Kidney (tissue), 13 donors: ENCODE measurements at regions not wholly inside any gene's neighbourhood (a gene's known extent, or its start where the extent isn't known, plus 50 kb on each side); places are given as distances from the start of the nearest gene placed in this dataset.

ENCODE experiments used
- DNase-seq, 5 donors: peaks; one replicate each; pipeline ENCODE4 v3.0.0-alpha.2; 2013 to 2020
- FAIRE-seq: peaks from 2 replicates; lab custom pipeline; 2012; peaks lifted over from hg19 to GRCh38; lab: Jason Lieb, UNC
- H3K27ac ChIP-seq, 2 donors: one replicate each; pipeline ENCODE4 v1.7.0; 2013; ENCODE audit warnings: low read depth in 2 of 2, low read length in 2 of 2, inconsistent platforms in 1 of 2
- H3K27me3 ChIP-seq: one replicate; pipeline ENCODE4 v1.7.1; 2013; ENCODE audit warnings: low read length, inconsistent platforms; ENCODE audit not compliant: control insufficient read depth, insufficient read depth
- H3K36me3 ChIP-seq, 3 donors: one replicate each; pipeline versions ENCODE4 v1.7.0 to v1.7.1; 2013; ENCODE audit warnings: low read length in 3 of 3, control low read depth in 1 of 3, inconsistent platforms in 1 of 3; ENCODE audit not compliant: insufficient read depth in 3 of 3, control insufficient read depth in 2 of 3
- H3K4me1 ChIP-seq, 3 donors: one replicate each; pipeline versions ENCODE4 v1.7.0 to v1.7.1; 2013; ENCODE audit warnings: low read length in 3 of 3, inconsistent platforms in 1 of 3, low read depth in 1 of 3; ENCODE audit not compliant: control insufficient read depth in 2 of 3, insufficient read depth in 2 of 3
- H3K4me3 ChIP-seq, 3 donors: one replicate each; pipeline versions ENCODE4 v1.7.0 to v1.8.1; 2013; ENCODE audit warnings: low read length in 3 of 3, control low read depth in 1 of 3, inconsistent platforms in 1 of 3
- H3K9ac ChIP-seq, 3 donors: one replicate each; pipeline versions ENCODE4 v1.7.0 to v1.7.1; 2013; ENCODE audit warnings: low read length in 3 of 3, control low read depth in 1 of 3, inconsistent platforms in 1 of 3
- H3K9me3 ChIP-seq, 3 donors: one replicate each; pipeline versions ENCODE4 v1.7.0 to v1.7.1; 2013; ENCODE audit warnings: low read length in 3 of 3, control low read depth in 1 of 3, inconsistent platforms in 1 of 3; ENCODE audit not compliant: control insufficient read depth in 2 of 3, insufficient read depth in 1 of 3
- CTCF ChIP-seq: IDR thresholded peaks from 3 replicates; pipeline ENCODE4 v1.5.1; 2012; ENCODE audit warnings: mild to moderate bottlenecking, moderate library complexity, borderline replicate concordance; ENCODE audit not compliant: insufficient read depth; ENCODE audit errors: extremely low read depth
- intact Hi-C: fragments of 100-400 bp; cut with DNase I; formaldehyde crosslinking; loops from one replicate; pipeline ENCODE4 v1.11.1; 2022
- donor health status: control.
- donor health status: control.
- donor health status: control.
- donor health status: control.
- donor health status: control.
- donor health status: DM: yes; HTN: yes; CAD: no.
- donor health status: Normal renal cell carcinoma (clear cell type).

- Histone ChIP-seq H3K9ac (no peak overlapping the region), H3K27ac (no peak overlapping the region), H3K9me3 (no peaks in the 10 kb centered on the region), H3K27me3 (no peaks in the 10 kb centered on the region), H3K4me1 (no peaks in the 10 kb centered on the region), H3K36me3 (no peaks in the 10 kb centered on the region), H3K4me3 (no peak overlapping the region)
- intact Hi-C loops = no loop called here
- DNase-seq (no peak), FAIRE-seq (no peak)
- no peak for TF ChIP-seq CTCF
Observed at GRCh38 chr6:6997263-6998193, 110.2 kb upstream of the RREB1 start.

GRCh38 chr6:6998194-6998569, 109.6 kb upstream of the RREB1 start:
- TF ChIP-seq CTCF = no peak

GRCh38 chr6:7000825-7001777, 106.7 kb upstream of the RREB1 start:
- Histone ChIP-seq H3K9me3 (no peaks in the 10 kb centered on the region), H3K27me3 (no peaks in the 10 kb centered on the region), H3K4me3 (no peak overlapping the region), H3K36me3 (no peaks in the 10 kb centered on the region), H3K9ac (no peak overlapping the region), H3K4me1 (no peaks in the 10 kb centered on the region), H3K27ac (no peak overlapping the region)
- no peak for TF ChIP-seq CTCF
- intact Hi-C loops = no loop called here
- FAIRE-seq (no peak), DNase-seq (no peak)

More at GRCh38 chr6:6998194-6998569, 109.6 kb upstream of the RREB1 start:
- no peak overlapping the region for H3K9ac ChIP-seq
- FAIRE-seq = no peak
- H3K4me1 ChIP-seq = no peaks in the 10 kb centered on the region
- no peak overlapping the region for H3K4me3 ChIP-seq
- no peaks in the 10 kb centered on the region for H3K36me3 ChIP-seq
- no peak for DNase-seq
- no peak overlapping the region for H3K27ac ChIP-seq
- H3K27me3 ChIP-seq = no peaks in the 10 kb centered on the region
- intact Hi-C loops = no loop called here
- no peaks in the 10 kb centered on the region for H3K9me3 ChIP-seq
